HG03469 (cell line): ENCODE measurements at regions not wholly inside any gene's neighbourhood (a gene's known extent, or its start where the extent isn't known, plus 50 kb on each side); places are given as distances from the start of the nearest gene placed in this dataset.
"Not testable (repeated sequence)": the region's sequence is repeated elsewhere in the genome, so short reads cannot be mapped to it uniquely, and the experiment has no call there.

Experiments
- ATAC-seq: cut with Tn5 transposase; IDR thresholded peaks from one replicate; pipeline ENCODE4 v1.9.1; 2021; ENCODE audit warnings: mild to moderate bottlenecking, moderate library complexity, moderate number of reproducible peaks; ENCODE audit not compliant: unreplicated experiment

DNA sequence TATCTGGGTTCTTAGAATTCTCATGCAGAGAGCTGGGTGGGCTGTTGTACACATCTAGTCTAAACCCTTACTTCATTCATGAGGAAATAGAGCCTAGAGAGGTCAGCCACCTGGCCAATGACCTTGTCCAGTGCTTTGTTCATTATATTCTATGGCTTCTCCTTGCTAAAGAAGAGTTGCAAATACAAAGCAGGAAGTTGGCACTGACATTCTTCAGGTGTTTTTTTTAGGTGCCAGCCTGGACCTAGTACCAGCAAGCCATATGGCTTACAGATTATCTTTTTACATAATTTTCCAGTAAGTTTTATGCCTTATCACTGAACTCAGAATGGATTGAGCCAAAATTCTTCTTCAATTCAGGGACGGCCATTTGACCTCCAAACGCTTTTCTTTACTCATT, 54.7 kb upstream of the PGM2 start:
- no peak for ATAC-seq

GRCh38 chr4:37770016-37770415, 56.5 kb upstream of the PGM2 start:
- no peak for ATAC-seq

DNA sequence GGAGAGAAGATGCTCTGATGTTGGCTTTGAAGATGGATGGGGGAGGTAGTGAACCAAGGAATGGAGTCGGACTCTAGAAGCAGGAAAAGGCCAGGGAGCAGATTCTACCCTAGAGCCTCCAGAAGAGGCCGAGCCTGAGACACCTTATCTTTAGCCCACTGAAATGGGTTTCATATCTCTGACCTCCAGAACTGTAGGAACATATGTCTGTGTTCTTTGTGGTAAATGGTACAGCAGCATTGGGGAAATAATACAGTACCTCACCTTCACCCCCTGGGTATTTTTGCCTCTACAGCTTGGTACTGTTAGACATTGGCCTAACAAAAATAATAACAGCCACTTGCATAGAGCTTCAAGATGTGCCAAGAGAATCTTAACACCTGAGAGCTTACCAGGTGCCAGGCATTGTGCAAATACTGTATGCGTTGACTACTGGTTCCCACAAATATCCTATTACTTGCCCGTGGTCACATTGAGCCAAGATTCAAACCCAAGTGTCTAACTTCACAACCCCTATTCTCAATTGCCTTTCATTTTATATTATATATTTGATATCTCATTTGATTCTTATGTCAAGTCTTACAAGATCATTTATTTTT, 57.0 kb upstream of the PGM2 start:
- no peak for ATAC-seq

- ATAC-seq: no peak
These were observed 58.9 kb upstream of the PGM2 start for GRCh38 chr4:37767546-37767945.

- no peak for ATAC-seq
These were observed 59.5 kb upstream of the PGM2 start for GRCh38 chr4:37767019-37767418.

GRCh38 chr4:37765741-37766140, 60.7 kb upstream of the PGM2 start:
- ATAC-seq: peak; percentile 51

- no peak for ATAC-seq
These were observed 62.7 kb upstream of the PGM2 start for GRCh38 chr4:37763831-37764230.

GRCh38 chr4:37762991-37763368, 63.5 kb upstream of the PGM2 start:
- no peak for ATAC-seq

DNA sequence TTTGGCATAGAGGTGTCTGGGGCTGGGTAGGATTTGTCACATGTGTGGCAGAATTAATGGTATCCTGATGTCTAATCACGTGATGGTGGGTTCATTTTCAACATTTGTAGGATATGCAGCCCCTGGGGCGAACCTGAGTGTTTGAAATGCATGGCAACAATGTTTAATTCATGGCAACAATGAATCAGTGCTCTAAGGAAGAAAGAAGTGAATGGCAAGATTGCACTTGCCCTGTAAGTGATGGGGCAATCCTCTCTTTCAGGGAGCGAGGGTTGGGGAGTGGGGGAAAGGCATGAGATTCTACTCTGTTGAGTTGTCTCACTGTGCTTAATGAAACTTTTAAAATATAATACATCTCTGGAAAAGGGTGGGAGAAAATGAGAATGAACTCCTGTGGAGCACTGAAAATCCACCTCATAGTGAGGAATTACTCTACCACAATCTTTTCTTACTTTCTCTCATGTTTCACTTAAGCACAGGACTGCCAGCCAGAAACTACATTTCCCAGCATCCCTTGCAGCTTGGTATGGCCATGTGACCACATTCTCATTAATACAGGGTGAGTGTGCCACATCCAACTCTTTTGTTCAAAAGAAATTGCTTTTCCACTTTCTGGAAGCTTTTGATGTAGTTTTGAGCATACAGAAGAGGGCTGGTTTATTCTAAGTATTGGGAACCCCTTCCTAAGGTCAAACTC, 64.0 kb upstream of the PGM2 start:
- ATAC-seq: no peak

- no peak for ATAC-seq
These were observed 65.6 kb upstream of the PGM2 start for GRCh38 chr4:37760840-37761239.

DNA sequence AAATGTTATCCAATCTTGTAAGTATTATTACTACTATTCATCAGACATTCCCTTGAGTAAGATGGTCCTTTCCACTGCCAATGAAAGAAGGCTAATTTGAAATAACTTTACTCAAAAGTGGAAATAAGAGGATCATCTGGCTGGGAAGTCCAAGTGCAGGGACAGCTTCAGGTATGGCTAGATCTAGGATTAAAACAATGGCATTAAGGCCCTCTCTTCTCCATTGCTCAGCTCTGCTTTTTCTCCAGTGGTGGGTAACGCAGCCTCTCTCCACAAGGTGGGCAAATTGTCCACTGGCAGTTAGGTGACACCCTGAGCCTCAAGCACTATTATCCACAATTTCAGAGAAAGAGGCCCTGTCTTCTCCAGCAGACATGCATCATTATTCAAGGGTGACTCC, 66.7 kb upstream of the PGM2 start:
- ATAC-seq: no peak

DNA sequence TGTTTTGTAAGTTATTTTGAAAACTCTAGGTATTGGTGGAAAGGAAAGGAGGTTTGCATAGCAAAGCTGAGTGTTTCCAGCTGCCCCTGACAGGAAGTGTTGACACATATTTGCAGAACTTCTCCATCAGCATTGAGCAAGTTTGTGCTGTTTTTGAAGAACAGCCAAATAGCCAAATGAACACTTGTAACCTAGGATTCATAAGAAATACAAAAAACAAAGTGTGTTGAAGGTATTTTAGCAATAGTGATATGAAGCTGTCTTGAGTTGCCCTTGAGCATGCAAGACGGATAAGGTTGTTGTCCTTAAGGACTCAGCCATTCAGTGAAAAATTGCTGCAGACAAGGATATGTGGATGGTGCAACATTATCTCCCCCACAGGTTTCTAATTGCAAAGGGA, 68.3 kb upstream of the PGM2 start:
- ATAC-seq: no peak

- no peak for ATAC-seq
These were observed 68.7 kb upstream of the PGM2 start for GRCh38 chr4:37757761-37758160.

- ATAC-seq: no peak
These were observed 69.4 kb upstream of the PGM2 start for GRCh38 chr4:37757121-37757520.

GRCh38 chr4:37754410-37755185, 68.4 kb upstream of the RELL1 start:
- no peak for ATAC-seq

- peak; percentile 62 for ATAC-seq
These were observed 63.3 kb upstream of the RELL1 start for GRCh38 chr4:37749398-37749988.

DNA sequence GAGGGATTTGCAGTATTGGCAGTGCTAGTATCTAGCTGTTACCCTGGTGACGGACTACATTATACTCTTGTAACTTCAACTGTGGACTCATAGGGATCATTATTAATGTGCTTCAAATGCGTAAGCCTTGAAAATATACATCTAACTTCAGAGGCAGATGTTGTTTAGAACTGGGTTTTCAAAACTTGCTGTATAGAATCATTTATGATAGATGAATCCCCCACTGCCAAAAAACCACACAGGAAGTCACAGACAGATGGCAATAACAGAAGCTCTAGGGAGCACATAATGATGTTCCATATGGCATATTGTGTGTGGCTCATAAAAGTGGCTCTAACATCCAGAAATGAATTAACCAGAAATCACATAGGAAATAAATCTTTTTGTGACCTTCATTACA, 62.3 kb upstream of the RELL1 start:
- no peak for ATAC-seq

- ATAC-seq: no peak
These were observed 61.7 kb upstream of the RELL1 start for GRCh38 chr4:37747772-37748330.

DNA sequence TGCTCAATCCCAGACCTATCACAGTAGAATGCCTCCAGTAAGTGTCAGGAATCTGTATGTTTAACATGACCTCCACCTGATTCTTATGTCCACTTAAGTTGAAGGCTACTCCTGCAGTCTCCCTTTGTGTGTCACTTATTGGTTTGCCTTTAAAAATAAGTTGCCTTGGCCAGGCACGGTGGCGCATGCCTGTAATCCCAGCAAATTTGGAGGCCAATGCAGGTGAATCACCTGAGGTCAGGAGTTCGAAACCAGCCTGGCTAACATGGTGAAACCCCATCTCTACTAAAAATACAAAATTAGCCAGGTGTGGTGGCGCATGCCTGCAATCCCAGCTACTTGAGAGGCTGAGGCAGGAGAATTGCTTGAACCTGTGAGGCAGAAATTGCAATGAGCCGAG, 60.7 kb upstream of the RELL1 start:
- not testable (repeated sequence) for ATAC-seq

GRCh38 chr4:37745946-37746345, 59.8 kb upstream of the RELL1 start:
- no peak for ATAC-seq

GRCh38 chr4:37742149-37742548, 56.0 kb upstream of the RELL1 start:
- no peak for ATAC-seq
